Stimulated activated CD4-positive, alpha-beta T cell treated with anti-CD3 and anti-CD28 coated beads, Interleukin-1b, Interleukin-23, amount 100 ng/mL, for 48 hours (primary cell): ENCODE measurements at regions not wholly inside any gene's neighbourhood (a gene's known extent, or its start where the extent isn't known, plus 50 kb on each side); places are given as distances from the start of the nearest gene placed in this dataset.

Experiments used
- DNase-seq: peaks from one replicate; pipeline ENCODE4 v3.0.0-alpha.2; 2020

GRCh38 chr7:4616116-4616515, 66.0 kb upstream of the FOXK1 start:
- no peak for DNase-seq

GRCh38 chr7:4621396-4621795, 60.7 kb upstream of the FOXK1 start:
- DNase-seq, result no peak

GRCh38 chr7:4626318-4626845, 55.7 kb upstream of the FOXK1 start:
- DNase-seq, result no peak

GRCh38 chr7:4629287-4629895, 52.7 kb upstream of the FOXK1 start:
- no peak for DNase-seq

- no peak for DNase-seq
These were observed 50.5 kb upstream of the FOXK1 start for GRCh38 chr7:4631380-4632179.
